H7 (cell line): ENCODE measurements at regions not wholly inside any gene's neighbourhood (a gene's known extent, or its start where the extent isn't known, plus 50 kb on each side); places are given as distances from the start of the nearest gene placed in this dataset.

Experiments used
- DNase-seq: peaks from one replicate; pipeline ENCODE4 v3.0.0; 2012
- H3K27me3 ChIP-seq: 2 replicates; pipeline ENCODE4 v1.6.0; 2011; ENCODE audit warnings: mild to moderate bottlenecking, low read length; ENCODE audit not compliant: control insufficient read depth, insufficient read depth
- H3K36me3 ChIP-seq: replicated peaks from 2 replicates; pipeline ENCODE4 v1.5.1; 2011; ENCODE audit warnings: low read length; ENCODE audit not compliant: control insufficient read depth, insufficient read depth
- H3K4me3 ChIP-seq: 2 replicates; pipeline ENCODE4 v1.5.1; 2011; ENCODE audit warnings: low read depth, mild to moderate bottlenecking, control low read depth, low read length, moderate library complexity; ENCODE audit not compliant: insufficient read depth

GRCh38 chr21:28154121-28154520 is 838.6 kb downstream of the LTN1 start:
- no peak for DNase-seq
- no peaks in the 10 kb centered on the region for H3K36me3 ChIP-seq
- H3K4me3 ChIP-seq = no peak overlapping the region
- H3K27me3 ChIP-seq = no peaks in the 10 kb centered on the region

DNA sequence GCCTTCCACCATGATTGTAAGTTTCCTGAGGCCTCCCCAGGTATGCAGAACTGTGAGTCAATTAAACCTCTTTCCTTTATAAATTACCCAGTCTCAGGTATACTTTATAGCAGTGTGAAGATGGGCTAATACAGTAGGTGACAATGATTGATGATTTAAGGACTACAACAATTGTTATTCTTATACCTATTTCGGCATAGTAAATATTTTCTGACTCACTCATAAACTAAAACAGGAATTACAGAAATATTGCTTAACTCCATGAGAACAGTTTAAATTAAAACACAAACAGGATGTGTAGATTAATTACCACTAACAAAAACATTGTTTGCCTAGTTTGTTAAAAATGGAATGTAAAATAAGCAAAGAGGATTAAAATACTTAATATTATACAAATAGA is 839.9 kb downstream of the LTN1 start:
- Histone ChIP-seq H3K4me3 (no peak overlapping the region), H3K27me3 (no peaks in the 10 kb centered on the region), H3K36me3 (no peaks in the 10 kb centered on the region)
- DNase-seq = no peak

- Histone ChIP-seq H3K4me3 (no peak overlapping the region), H3K36me3 (no peaks in the 10 kb centered on the region), H3K27me3 (no peaks in the 10 kb centered on the region)
- no peak for DNase-seq
These were observed 840.9 kb downstream of the LTN1 start for GRCh38 chr21:28151758-28152157.

DNA sequence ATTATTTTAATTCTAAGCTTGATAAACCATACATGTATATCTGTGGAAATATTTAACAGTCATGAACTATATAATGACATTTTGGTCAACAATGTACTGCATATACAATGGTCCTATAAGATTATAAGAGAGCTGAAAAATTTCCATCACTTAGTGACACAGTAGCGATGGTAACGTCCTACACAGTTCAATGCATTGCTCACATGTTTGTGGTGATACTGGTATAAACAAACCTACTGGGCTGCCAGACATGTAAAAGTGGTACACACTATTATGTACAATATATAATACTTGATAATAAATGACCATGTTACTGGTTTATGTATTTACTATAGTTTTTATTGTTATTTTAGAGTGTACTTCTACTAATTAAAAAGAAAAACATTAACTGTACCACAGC is 841.9 kb downstream of the LTN1 start:
- H3K27me3 ChIP-seq = no peaks in the 10 kb centered on the region
- no peak for DNase-seq
- H3K4me3 ChIP-seq = no peak overlapping the region
- H3K36me3 ChIP-seq = no peaks in the 10 kb centered on the region

DNA sequence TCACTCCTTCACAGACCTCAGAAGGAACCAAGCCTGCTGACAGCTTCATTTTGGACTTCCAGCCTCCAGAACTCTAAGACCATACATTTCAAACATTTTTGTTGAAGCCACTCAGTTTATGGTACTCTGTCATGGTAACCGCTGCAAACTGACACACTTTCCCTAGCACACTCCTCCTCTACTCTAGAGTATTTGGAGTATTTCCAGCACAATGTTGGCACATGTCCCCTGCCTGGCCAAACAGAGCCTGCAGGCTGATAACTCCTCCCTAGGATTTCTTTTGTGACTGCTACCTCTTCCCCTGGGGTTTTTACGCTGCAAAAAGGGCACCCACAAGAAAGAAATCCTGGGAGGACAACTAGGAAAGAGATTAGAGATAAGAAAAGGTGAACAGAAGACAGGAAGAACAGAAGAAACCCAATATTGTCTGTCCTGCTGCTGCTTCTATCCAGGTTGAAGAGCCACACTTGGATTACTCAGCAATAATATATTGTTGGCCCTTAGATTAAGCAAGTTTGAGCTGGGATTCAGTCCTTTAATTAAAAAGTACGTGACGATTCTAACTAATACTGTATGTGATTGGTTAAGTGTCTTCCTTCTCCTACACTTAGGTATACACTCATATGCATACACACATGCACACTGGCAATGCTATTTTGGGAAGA is 844.1 kb downstream of the LTN1 start:
- Histone ChIP-seq H3K27me3 (no peaks in the 10 kb centered on the region), H3K36me3 (no peaks in the 10 kb centered on the region), H3K4me3 (no peak overlapping the region)
- no peak for DNase-seq

GRCh38 chr21:28144653-28145052 is 848.0 kb downstream of the LTN1 start:
- Histone ChIP-seq H3K36me3 (no peaks in the 10 kb centered on the region), H3K27me3 (no peaks in the 10 kb centered on the region), H3K4me3 (no peak overlapping the region)
- no peak for DNase-seq

- no peaks in the 10 kb centered on the region for H3K27me3 ChIP-seq
- DNase-seq = no peak
- H3K4me3 ChIP-seq = no peak overlapping the region
- H3K36me3 ChIP-seq = no peaks in the 10 kb centered on the region
These were observed 848.6 kb downstream of the LTN1 start for GRCh38 chr21:28144089-28144488.

DNA sequence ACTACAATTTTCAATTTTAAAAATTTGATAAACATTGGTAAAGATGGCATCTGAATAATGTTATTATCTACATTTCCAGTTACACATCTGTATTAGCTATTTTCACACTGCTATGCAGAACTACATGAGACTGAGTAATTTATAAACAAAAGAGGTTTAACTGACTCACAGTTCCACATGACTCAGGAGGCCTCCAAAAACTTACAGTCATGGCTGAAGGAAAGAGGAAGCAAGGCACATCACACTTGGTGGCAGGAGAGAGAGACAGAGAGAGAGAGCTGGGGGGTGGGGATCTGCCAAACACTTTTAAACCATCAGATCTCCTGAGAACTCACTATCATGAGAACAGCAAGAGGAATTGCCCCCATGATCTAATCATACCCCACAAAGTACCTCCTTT is 850.0 kb downstream of the LTN1 start:
- H3K36me3 ChIP-seq = no peaks in the 10 kb centered on the region
- no peak overlapping the region for H3K4me3 ChIP-seq
- no peak for DNase-seq
- H3K27me3 ChIP-seq = no peaks in the 10 kb centered on the region

DNA sequence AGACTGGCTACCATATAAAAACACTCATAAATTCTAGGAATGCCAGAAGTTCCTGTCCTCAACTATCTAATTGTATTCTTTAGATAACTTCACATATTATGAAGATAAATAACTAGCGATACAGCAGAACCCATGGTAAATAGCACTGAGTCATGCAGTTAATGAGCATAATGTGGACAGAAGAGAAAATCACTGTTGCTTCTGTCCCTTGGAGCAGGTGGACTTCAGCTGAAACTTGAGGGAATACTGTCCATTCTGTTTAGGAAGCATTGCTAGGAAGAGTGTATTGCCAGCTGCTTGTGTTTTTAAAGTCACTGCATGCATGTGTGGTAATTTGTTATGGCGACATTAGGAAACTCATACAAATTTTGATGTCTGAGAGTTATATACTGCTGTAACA is 854.4 kb downstream of the LTN1 start:
- DNase-seq = no peak
- H3K27me3 ChIP-seq = no peaks in the 10 kb centered on the region
- H3K4me3 ChIP-seq = no peak overlapping the region
- H3K36me3 ChIP-seq = no peaks in the 10 kb centered on the region

DNA sequence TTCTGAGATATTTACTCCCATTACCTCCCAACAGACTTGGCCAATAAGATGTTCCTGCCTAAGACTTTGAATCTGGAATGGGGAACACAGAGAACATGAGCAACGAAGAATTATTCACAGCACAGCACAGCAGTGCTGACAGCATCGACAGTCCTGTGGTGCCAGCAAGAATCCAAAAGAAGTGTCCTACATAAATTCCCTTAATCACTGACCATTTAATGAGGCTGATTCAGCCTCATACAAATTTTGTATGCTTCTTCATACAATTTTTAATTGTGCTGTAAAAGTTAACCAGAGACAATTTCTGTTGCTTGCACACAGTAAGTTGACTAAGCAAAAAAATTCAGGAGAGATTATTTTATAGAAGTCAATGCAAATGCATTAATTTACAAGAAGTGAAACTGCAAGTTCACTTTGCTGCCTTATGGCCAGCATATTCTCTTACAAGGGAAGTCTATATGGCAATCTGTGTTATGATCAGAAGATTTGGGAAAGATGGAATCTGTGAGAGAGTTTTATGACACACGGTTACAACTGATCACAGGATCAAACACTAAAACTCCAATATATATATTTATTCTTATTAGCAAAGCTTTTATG is 855.9 kb downstream of the LTN1 start:
- Histone ChIP-seq H3K27me3 (no peaks in the 10 kb centered on the region), H3K36me3 (no peaks in the 10 kb centered on the region), H3K4me3 (no peak overlapping the region)
- DNase-seq = no peak

DNA sequence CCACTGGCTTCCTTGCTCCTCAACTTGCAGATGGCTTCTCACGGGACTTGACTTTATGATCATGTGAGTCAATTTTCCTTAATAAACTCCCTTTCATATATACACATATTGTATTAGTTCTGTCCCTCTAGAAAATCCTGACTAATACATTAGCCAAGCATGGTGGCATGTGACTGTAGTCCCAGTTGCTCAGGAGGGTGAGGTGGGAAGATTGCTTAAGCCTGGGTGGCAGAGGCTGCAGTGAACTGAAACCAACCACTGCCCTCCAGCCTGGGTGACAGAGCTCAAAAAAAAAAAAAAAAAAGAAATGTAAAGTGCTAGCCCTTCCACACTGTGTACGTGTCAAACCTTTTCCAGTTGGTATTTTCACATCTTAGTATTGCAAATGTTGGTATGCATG is 857.0 kb downstream of the LTN1 start:
- Histone ChIP-seq H3K4me3 (no peak overlapping the region), H3K27me3 (no peaks in the 10 kb centered on the region), H3K36me3 (no peaks in the 10 kb centered on the region)
- no peak for DNase-seq

DNA sequence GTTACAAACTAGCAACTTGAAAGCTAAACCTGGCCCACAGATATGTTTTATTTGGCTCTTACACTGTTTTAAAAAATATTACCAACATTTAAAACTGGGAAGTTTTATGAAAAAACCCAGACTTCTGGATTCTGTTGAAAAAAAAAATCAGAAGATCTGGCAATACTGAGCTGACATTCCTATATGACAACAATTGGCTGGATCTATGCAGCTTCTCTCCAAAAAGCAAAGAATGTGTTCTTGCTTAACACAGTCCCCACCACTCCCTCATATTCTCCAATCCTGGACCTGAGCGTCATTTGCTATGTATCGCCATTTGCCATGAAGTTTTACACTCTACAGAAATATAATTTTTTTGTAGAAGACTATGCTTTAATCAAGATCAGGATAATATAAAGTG is 859.6 kb downstream of the LTN1 start:
- Histone ChIP-seq H3K27me3 (no peaks in the 10 kb centered on the region), H3K36me3 (no peaks in the 10 kb centered on the region), H3K4me3 (no peak overlapping the region)
- DNase-seq = no peak

GRCh38 chr21:28132713-28133112 is 860.0 kb downstream of the LTN1 start:
- no peak for DNase-seq
- Histone ChIP-seq H3K4me3 (no peak overlapping the region), H3K36me3 (no peaks in the 10 kb centered on the region), H3K27me3 (no peaks in the 10 kb centered on the region)

DNA sequence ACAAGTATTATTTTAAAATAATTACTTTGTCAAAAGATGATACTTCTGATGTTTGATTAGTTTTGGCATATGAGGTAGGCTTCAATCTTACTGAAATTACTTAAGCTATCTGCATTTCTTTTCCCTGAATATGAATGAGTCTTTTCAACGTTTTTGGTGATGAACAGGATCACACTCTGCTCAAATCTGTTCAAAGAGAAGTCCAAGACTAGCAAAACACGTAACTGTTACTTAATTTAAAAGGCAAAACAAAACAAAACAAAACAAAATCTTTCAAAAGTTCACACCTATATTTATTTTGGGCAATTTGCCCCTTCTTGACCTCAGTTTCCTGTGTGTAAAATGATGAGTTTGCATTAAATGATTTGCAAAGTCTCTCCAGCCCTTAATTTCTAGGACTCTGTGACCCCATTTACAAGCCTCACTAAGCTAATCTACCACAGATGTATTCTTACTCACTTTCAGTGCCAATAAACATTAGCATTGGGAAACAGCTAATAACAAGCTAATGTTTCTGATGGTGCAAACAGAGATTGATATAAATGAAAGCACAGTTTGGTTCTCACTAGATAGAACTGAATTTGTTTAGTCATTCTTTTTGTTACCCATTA is 865.4 kb downstream of the LTN1 start:
- H3K4me3 ChIP-seq = no peak overlapping the region

GRCh38 chr21:28126521-28127174 is 866.0 kb downstream of the LTN1 start:
- H3K4me3 ChIP-seq = no peak overlapping the region
- H3K27me3 ChIP-seq = no peaks in the 10 kb centered on the region
- no peaks in the 10 kb centered on the region for H3K36me3 ChIP-seq
- DNase-seq = no peak

More for the DNA sequence above, 865.4 kb downstream of the LTN1 start:
- no peaks in the 10 kb centered on the region for H3K27me3 ChIP-seq
- no peaks in the 10 kb centered on the region for H3K36me3 ChIP-seq
- DNase-seq = no peak
